ENCODE measurements at regions not wholly inside any gene's neighbourhood (a gene's known extent, or its start where the extent isn't known, plus 50 kb on each side); places are given as distances from the start of the nearest gene placed in this dataset.

DNA sequence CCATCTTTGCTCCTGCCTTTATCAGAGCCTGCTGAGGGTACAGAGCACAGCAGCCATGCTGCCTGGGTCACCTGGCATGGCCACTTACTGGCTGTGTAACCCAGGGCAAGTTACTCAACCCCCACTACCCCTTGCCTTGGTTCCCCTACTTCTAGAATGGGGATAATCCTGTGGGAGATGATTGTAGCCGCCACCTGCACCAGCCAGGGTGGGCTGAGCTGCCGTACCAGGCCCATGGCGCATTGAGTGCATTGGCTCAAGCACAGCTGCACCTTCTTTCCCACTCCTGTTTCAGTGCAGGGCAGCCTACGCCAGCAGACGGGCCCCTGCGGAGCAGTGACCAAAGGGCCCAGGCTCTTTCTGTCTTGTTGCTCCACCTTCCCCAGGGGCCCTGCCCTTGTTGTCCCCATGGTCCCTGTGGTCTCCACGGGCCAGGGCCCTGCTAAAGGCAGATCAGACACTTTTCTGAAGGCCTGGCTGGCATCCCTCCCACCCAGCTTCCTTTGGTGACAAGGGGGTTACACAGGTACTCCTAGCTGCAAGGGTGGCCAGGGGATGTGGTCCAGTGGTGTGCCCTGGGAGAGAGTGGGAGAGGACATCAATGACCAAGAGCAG lies 159.4 kb upstream of the MLN start:
- H3K27ac ChIP-seq: no peak overlapping the region
- DNase-seq (peak; percentile 57), ATAC-seq (no peak)
- intact Hi-C loops (cut with DNase I): no loop called here
- H3K27me3 ChIP-seq: peaks cover 4% of the 10 kb centered on the region
- no peaks in the 10 kb centered on the region for H3K9me3 ChIP-seq
- H3K4me3 ChIP-seq: no peak overlapping the region
- H3K4me1 ChIP-seq: no peaks in the 10 kb centered on the region
- no peaks in the 10 kb centered on the region for H3K36me3 ChIP-seq
- TF ChIP-seq CTCF (IDR thresholded peaks at IDR 0.05): no peak

GRCh38 chr6:33962246-33963027 lies 158.6 kb upstream of the MLN start:
- H3K4me3 ChIP-seq: no peak overlapping the region
- no peak for TF ChIP-seq CTCF (IDR thresholded peaks at IDR 0.05)
- intact Hi-C loops (cut with DNase I): no loop called here

DNA sequence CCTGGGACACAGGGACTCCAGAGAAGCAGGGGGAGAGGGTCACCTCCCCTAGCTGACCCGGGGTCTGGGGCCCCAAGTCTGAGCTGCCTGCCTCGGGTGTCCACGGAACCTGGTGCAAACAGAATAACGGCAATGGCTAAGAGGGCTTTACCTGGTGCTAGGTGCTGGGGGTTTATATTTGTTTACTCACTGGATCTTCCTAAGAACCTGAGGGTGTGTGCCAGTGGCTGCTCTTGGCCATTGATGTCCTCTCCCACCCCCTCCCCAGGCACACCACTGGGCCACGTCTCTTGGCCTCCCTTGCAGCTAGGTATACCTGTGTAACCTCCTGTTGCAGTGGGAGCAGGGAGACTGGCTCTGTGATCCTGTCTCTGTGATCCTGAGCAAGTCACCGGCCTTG lies 157.9 kb upstream of the MLN start:
- Histone ChIP-seq H3K9me3 (no peaks in the 10 kb centered on the region), H3K4me3 (no peak overlapping the region), H3K4me1 (no peaks in the 10 kb centered on the region), H3K27me3 (peaks cover 2% of the 10 kb centered on the region), H3K27ac (no peak overlapping the region), H3K36me3 (no peaks in the 10 kb centered on the region)
- ATAC-seq: no peak
- DNase-seq: peak; percentile 32
- TF ChIP-seq CTCF (IDR thresholded peaks at IDR 0.05): no peak
- intact Hi-C loops (cut with DNase I): no loop called here

More at GRCh38 chr6:33962246-33963027, 158.6 kb upstream of the MLN start:
- no peaks in the 10 kb centered on the region for H3K36me3 ChIP-seq
- peaks cover 4% of the 10 kb centered on the region for H3K27me3 ChIP-seq
- DNase-seq (peak; percentile 44), ATAC-seq (no peak)
- H3K27ac ChIP-seq: no peak overlapping the region
- H3K4me1 ChIP-seq: no peaks in the 10 kb centered on the region
- H3K9me3 ChIP-seq: no peaks in the 10 kb centered on the region

GRCh38 chr6:33960345-33961313 lies 156.8 kb upstream of the MLN start:
- H3K36me3 ChIP-seq: no peaks in the 10 kb centered on the region
- intact Hi-C loops (cut with DNase I): no loop called here
- DNase-seq: peak; percentile 48
- H3K27me3 ChIP-seq: no peaks in the 10 kb centered on the region
- H3K27ac ChIP-seq: no peak overlapping the region
- ATAC-seq: no peak
- no peaks in the 10 kb centered on the region for H3K4me1 ChIP-seq
- no peaks in the 10 kb centered on the region for H3K9me3 ChIP-seq
- no peak for TF ChIP-seq CTCF (IDR thresholded peaks at IDR 0.05)
- H3K4me3 ChIP-seq: no peak overlapping the region

DNA sequence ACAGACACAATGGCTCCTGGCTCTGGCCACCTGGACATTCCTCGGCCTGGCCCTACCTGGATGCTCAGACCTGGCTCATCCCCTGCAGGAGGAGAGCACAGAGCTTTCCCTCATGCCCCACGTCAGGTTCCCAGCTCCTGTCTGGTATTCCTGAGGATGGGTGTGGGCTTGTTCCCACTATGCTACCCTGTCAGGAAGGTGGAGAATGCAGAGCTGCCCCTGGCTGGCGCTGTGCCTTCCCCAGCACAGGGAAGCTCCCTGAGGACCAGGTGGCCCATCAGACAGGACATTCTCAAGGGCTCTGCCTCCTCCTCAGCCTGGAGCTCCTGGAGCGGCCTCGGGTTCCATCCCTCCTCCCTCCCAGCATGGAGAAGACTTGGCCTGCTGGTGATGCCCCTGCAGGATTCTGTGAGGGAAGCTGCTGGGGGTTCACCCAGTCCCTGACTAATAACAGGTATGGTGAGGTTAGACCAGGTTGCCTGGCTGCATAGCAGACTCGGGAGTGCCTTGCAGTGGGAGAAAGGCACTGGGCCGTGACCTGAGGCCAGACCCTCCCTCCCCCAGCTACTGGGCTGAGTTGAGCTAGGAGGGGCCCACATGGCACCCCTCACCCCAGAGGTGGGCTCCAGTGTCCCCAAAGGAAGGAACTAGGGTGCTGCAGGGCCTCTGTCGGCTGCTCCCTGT lies 156.0 kb upstream of the MLN start:
- Histone ChIP-seq H3K36me3 (no peaks in the 10 kb centered on the region), H3K9me3 (no peaks in the 10 kb centered on the region), H3K27me3 (no peaks in the 10 kb centered on the region), H3K4me1 (no peaks in the 10 kb centered on the region), H3K27ac (no peak overlapping the region), H3K4me3 (no peak overlapping the region)
- ATAC-seq: no peak
- intact Hi-C loops (cut with DNase I): no loop called here
- peak; percentile 52 for DNase-seq
- no peak for TF ChIP-seq CTCF (IDR thresholded peaks at IDR 0.05)
